ENCODE measurements at regions not wholly inside any gene's neighbourhood (a gene's known extent, or its start where the extent isn't known, plus 50 kb on each side); places are given as distances from the start of the nearest gene placed in this dataset.

DNA sequence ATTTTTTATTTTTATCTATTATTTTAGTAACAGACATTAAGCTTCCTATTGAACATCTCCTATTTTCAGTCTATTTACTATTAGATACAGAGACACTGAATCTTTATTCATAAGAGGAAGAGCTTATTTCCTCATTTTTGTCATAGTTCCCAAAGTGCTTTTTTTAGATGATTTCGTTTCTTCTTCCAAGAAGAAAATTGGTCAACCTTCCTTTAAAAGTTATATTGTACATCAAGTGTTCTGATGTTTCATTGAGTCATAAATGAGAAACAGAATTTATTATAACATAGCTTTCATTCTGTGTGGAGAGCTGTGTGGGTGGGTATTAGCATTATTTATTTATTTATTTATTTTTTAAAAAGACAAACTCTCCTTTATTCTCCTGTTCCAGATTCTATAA is 50.6 kb upstream of the BACH1 start:
- no peak for TF ChIP-seq POLR2A (IDR thresholded peaks at IDR 0.05)
- no peak for TF ChIP-seq CTCF (IDR thresholded peaks at IDR 0.05)
- TF ChIP-seq EP300 (IDR thresholded peaks at IDR 0.05), result no peak

Data from tibial nerve (tissue), 4 donors.